DOHH2 (cell line): ENCODE measurements at regions not wholly inside any gene's neighbourhood (a gene's known extent, or its start where the extent isn't known, plus 50 kb on each side); places are given as distances from the start of the nearest gene placed in this dataset.

ENCODE experiments used
- H3F3A ChIP-seq: fragments of 200-600 bp; sonication (generic), shearing (Covaris generic); 2 replicates; pipeline ENCODE4 v1.6.0; 2016; ENCODE audit warnings: antibody characterized with exemption, mild to moderate bottlenecking; ENCODE audit not compliant: control insufficient read depth, insufficient read depth
- H3K27ac ChIP-seq: fragments of 200-600 bp; sonication (generic); 2 replicates; pipeline ENCODE4 v1.5.1; 2014; ENCODE audit warnings: low read depth, mild to moderate bottlenecking, low read length, moderate library complexity
- H3K27me3 ChIP-seq: fragments of 200-600 bp; sonication (generic); 2 replicates; pipeline ENCODE4 v1.6.1; 2014; ENCODE audit warnings: mild to moderate bottlenecking, low read length, mixed read lengths; ENCODE audit not compliant: control insufficient read depth
- H3K36me3 ChIP-seq: fragments of 200-600 bp; sonication (generic); 2 replicates; pipeline ENCODE4 v1.6.1; 2014; ENCODE audit warnings: mild to moderate bottlenecking, low read length, moderate library complexity, mixed read lengths; ENCODE audit not compliant: control insufficient read depth
- H3K4me1 ChIP-seq: fragments of 200-600 bp; sonication (generic); 2 replicates; pipeline ENCODE4 v1.6.1; 2014; ENCODE audit warnings: mild to moderate bottlenecking, low read length, mixed read lengths; ENCODE audit not compliant: control insufficient read depth
- H3K4me2 ChIP-seq: fragments of 200-600 bp; sonication (generic); 2 replicates; pipeline ENCODE4 v1.6.0; 2014; ENCODE audit warnings: mild to moderate bottlenecking, low read length, moderate library complexity
- H3K4me3 ChIP-seq: fragments of 200-600 bp; sonication (generic); 2 replicates; pipeline ENCODE4 v1.5.1; 2014; ENCODE audit warnings: mild to moderate bottlenecking, low read length, mixed read lengths
- H3K79me2 ChIP-seq: fragments of 200-600 bp; sonication (generic); 2 replicates; pipeline ENCODE4 v1.6.1; 2014; ENCODE audit warnings: mild to moderate bottlenecking, low read length, mixed read lengths; ENCODE audit not compliant: control insufficient read depth
- H3K9me2 ChIP-seq: fragments of 200-600 bp; sonication (generic); replicated peaks from 2 replicates; pipeline ENCODE4 v1.6.1; 2014; ENCODE audit warnings: mild to moderate bottlenecking, low read length, mixed read lengths; ENCODE audit not compliant: control insufficient read depth
- H3K9me3 ChIP-seq: fragments of 200-600 bp; sonication (generic); 2 replicates; pipeline ENCODE4 v1.6.1; 2014; ENCODE audit warnings: antibody characterized with exemption, low read length, mixed read lengths; ENCODE audit not compliant: control insufficient read depth, insufficient read depth
- H4K20me1 ChIP-seq: fragments of 200-600 bp; sonication (generic); 2 replicates; pipeline ENCODE4 v1.6.0; 2014; ENCODE audit warnings: low read depth, mild to moderate bottlenecking, antibody characterized with exemption, low read length, moderate library complexity; ENCODE audit not compliant: control insufficient read depth, insufficient read depth
- CTCF ChIP-seq: fragments of 200-600 bp; sonication (generic); IDR thresholded peaks from one replicate; pipeline ENCODE4 v1.5.1; 2014; ENCODE audit warnings: antibody characterized with exemption, mild to moderate bottlenecking, low read depth, low read length; ENCODE audit not compliant: poor library complexity, severe bottlenecking
- EZH2phosphoT487 ChIP-seq: fragments of 200-600 bp; sonication (generic); IDR thresholded peaks from 2 replicates; pipeline ENCODE4 v1.6.1; 2017; ENCODE audit warnings: borderline replicate concordance, mild to moderate bottlenecking, antibody characterized with exemption, low read length, moderate library complexity, mixed read lengths

GRCh38 chr10:63710703-63711102 lies 189.5 kb downstream of the REEP3 start:
- no peaks in the 10 kb centered on the region for H3K27me3 ChIP-seq
- no peaks in the 10 kb centered on the region for H3K9me3 ChIP-seq
- no peak overlapping the region for H3K27ac ChIP-seq
- H3K79me2 ChIP-seq, result no peaks in the 10 kb centered on the region
- no peaks in the 10 kb centered on the region for H3F3A ChIP-seq
- H3K4me1 ChIP-seq, result peaks cover 21% of the 10 kb centered on the region
- H3K36me3 ChIP-seq, result no peaks in the 10 kb centered on the region
- no peaks in the 10 kb centered on the region for H4K20me1 ChIP-seq
- no peaks in the 10 kb centered on the region for H3K9me2 ChIP-seq
- H3K4me3 ChIP-seq, result no peak overlapping the region
- no peak for TF ChIP-seq EZH2phosphoT487
- no peak for TF ChIP-seq CTCF
- no peak overlapping the region for H3K4me2 ChIP-seq

- H4K20me1 ChIP-seq, result no peaks in the 10 kb centered on the region
- no peaks in the 10 kb centered on the region for H3K9me3 ChIP-seq
- H3F3A ChIP-seq, result no peaks in the 10 kb centered on the region
- H3K9me2 ChIP-seq, result no peaks in the 10 kb centered on the region
- H3K4me2 ChIP-seq, result no peak overlapping the region
- H3K27ac ChIP-seq, result no peak overlapping the region
- no peaks in the 10 kb centered on the region for H3K36me3 ChIP-seq
- no peaks in the 10 kb centered on the region for H3K79me2 ChIP-seq
- H3K4me3 ChIP-seq, result no peak overlapping the region
- no peak for TF ChIP-seq CTCF
- no peak for TF ChIP-seq EZH2phosphoT487
- peaks cover 27% of the 10 kb centered on the region for H3K4me1 ChIP-seq
- no peaks in the 10 kb centered on the region for H3K27me3 ChIP-seq
These were observed 190.2 kb downstream of the REEP3 start for GRCh38 chr10:63711361-63711760.

- Histone ChIP-seq H3K36me3 (no peaks in the 10 kb centered on the region), H3K79me2 (no peaks in the 10 kb centered on the region), H4K20me1 (no peaks in the 10 kb centered on the region), H3F3A (no peaks in the 10 kb centered on the region), H3K4me2 (no peak overlapping the region), H3K4me3 (no peak overlapping the region), H3K4me1 (peaks cover 27% of the 10 kb centered on the region), H3K9me3 (no peaks in the 10 kb centered on the region), H3K27me3 (no peaks in the 10 kb centered on the region), H3K27ac (no peak overlapping the region), H3K9me2 (no peaks in the 10 kb centered on the region)
- TF ChIP-seq EZH2phosphoT487 (no peak), CTCF (no peak)
These were observed 190.9 kb downstream of the REEP3 start for GRCh38 chr10:63711867-63712716.
